Fibroblast of mammary gland (primary cell): ENCODE measurements at regions not wholly inside any gene's neighbourhood (a gene's known extent, or its start where the extent isn't known, plus 50 kb on each side); places are given as distances from the start of the nearest gene placed in this dataset.

Experiments used
- DNase-seq: peaks from one replicate; pipeline ENCODE4 v3.0.0-alpha.2; 2010; ENCODE audit warnings: low read depth
- H3K4me3 ChIP-seq: 2 replicates; pipeline ENCODE4 v1.5.1; 2011; ENCODE audit warnings: low read depth, mild to moderate bottlenecking, low read length, moderate library complexity; ENCODE audit not compliant: control insufficient read depth
- TF ChIP-seq, protein P1 (sequence below): conservative IDR thresholded peaks from 2 replicates; pipeline ENCODE4 v1.5.1; 2011; ENCODE audit warnings: low read depth, low read length, inconsistent platforms; ENCODE audit not compliant: control insufficient read depth, insufficient read depth

DNA sequence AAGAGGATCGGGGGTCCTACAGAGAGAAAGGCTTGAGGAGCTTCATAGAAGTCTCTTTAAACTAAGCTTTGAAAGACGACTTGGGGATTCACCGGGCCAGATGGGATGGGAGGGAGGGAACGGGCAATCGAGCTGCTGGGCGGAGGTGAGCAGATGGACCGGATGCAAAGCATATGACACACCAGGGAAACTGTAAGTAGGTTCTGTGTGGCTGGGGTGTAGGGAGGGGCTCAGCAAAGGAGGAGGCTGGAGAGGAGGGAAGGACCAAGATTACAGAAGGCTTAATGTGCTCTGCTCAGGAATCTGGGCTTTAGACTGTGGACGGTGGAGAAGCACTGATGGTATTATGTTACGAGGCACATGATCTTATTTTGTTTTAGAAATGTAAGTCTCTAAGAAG is 131.5 kb downstream of the MAIP1 start:
- TF ChIP-seq, protein P1, sequence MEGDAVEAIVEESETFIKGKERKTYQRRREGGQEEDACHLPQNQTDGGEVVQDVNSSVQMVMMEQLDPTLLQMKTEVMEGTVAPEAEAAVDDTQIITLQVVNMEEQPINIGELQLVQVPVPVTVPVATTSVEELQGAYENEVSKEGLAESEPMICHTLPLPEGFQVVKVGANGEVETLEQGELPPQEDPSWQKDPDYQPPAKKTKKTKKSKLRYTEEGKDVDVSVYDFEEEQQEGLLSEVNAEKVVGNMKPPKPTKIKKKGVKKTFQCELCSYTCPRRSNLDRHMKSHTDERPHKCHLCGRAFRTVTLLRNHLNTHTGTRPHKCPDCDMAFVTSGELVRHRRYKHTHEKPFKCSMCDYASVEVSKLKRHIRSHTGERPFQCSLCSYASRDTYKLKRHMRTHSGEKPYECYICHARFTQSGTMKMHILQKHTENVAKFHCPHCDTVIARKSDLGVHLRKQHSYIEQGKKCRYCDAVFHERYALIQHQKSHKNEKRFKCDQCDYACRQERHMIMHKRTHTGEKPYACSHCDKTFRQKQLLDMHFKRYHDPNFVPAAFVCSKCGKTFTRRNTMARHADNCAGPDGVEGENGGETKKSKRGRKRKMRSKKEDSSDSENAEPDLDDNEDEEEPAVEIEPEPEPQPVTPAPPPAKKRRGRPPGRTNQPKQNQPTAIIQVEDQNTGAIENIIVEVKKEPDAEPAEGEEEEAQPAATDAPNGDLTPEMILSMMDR: no peak
- no peak overlapping the region for H3K4me3 ChIP-seq
- DNase-seq: peak; percentile 37

DNA sequence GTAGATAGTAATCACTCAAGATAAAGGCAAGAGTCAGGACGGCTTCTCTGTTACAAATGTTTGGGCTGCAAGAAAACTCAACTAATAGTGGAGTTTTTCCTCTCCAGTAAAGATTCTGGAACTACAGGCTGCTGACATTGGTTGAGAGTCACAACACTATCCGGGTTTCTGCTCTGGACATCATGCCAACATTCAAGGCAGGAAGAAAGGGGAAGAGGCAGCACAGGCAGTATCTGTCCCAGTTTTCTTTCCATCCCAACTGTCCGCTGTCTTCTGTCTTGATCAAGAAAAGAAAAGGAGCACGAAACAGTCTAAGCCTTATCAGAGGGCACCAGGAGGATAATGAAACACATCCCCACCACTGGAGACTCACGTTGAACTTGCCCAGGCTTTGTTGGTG is 132.1 kb downstream of the MAIP1 start:
- TF ChIP-seq, protein P1: no peak
- DNase-seq: no peak
- H3K4me3 ChIP-seq: no peak overlapping the region

DNA sequence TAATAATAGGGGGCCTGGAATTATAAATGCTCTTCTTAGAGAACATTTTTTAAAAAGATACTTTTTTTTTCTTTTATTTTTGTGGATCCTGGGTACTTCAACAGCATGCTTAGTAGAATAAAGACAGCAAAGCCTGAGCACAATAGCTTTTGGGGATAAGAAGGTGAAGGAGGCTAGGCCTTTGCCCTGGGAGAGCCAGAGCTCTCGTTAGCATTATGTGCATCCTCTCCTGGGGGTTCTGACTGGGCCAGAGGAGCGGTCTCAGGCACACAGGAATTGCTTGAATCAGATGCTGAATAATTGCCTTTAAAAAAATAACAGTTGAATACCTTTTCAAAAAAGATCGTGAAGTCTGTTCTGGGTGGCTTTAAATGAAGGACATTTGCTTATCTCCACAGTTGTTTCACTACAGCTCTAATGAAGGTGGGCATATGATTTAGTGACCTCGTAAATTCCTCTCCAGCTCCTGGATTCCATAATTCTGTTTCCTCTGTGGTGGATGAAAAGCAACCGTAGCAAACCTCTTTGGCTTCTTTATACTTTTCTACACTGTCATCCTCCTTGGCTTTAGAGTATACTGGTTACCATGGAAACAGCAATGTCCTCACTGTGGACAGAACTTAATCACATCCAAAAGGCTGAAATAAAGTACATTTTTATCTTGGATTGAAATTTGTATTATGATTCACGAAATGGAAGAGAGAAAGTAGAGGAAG is 133.8 kb downstream of the MAIP1 start:
- peak; percentile 38 for DNase-seq
- no peak overlapping the region for H3K4me3 ChIP-seq
- TF ChIP-seq, protein P1: no peak

DNA sequence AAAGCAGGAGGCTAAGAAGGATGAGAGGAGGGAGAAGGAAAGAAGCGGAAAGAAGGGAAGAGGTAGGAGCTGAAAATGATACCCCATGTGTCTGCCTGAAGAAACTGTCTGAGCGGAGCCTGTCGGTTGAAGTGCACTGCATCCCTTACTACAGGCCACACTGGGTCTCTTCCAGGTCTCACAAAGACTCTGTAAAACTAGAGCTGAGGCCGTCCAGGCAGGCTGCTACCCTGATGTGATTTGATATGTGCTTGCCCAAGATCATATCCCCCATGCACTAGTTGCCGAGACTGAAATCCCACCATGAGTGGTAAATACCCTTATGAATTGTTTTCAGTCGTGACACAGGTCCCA is 134.4 kb downstream of the MAIP1 start:
- H3K4me3 ChIP-seq: no peak overlapping the region
- TF ChIP-seq, protein P1: no peak
- DNase-seq: no peak

DNA sequence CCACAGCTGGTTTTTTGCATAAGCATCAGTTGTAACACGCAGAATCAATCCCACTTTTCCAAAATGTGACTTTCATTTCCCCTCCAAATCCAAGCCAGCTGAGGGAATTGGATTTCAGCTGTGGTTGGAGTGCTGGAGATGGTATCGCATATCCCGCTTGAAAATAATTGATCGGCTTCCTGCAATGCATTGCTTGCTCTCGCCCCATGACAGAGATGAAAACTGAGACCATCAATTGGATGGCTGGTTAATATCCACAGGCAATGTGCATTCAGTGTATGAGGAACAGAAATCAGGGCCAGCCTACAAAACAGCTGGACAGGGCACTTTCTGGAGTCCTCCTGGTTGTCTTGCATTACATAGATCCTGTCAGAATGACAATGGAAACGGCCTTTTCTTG is 135.3 kb downstream of the MAIP1 start:
- DNase-seq: no peak
- no peak overlapping the region for H3K4me3 ChIP-seq
- TF ChIP-seq, protein P1: no peak

DNA sequence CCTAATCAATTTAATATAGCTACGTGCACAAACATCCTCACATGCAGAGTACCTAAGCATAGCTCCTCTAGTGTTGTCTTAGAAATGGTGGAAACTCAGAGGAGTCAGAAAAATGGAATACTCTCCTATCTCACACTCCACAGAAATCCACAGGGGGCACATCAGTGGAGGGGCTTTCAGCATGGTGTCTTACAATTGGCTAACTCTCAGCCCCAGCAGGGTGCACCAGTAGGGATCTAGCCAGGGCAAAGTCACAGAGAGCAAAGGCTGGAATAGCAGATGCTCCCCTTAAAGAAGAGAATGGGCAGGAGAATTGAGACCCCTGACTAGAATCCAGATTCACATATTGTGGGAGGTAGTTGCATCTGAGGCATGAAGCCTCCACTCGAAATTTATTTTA is 135.7 kb downstream of the MAIP1 start:
- H3K4me3 ChIP-seq: no peak overlapping the region
- TF ChIP-seq, protein P1: no peak
- DNase-seq: no peak

DNA sequence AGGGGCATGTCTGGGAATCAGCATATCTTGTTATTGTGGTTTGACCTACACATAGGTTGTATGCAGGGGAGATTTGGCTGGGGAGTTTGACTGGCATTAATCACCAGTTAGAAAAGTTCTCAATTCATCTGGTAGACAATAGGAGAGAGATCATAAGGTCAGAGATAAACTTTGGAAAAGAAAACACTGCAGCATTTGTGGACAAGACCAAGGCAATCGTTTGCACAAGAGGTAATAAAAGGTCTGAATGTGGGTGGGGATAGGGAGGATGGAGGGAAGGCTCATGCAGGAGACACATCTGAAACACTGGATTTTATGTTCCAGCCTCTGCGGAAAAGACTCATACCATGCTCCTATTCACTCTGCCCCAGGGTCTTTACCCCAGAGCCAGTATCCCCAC is 136.9 kb downstream of the MAIP1 start:
- TF ChIP-seq, protein P1: no peak
- H3K4me3 ChIP-seq: no peak overlapping the region
- DNase-seq: no peak
